ENCODE measurements at regions not wholly inside any gene's neighbourhood (a gene's known extent, or its start where the extent isn't known, plus 50 kb on each side); places are given as distances from the start of the nearest gene placed in this dataset.

GRCh38 chr10:130427216-130427722 lies 291.1 kb downstream of the GLRX3 start:
- TF ChIP-seq CTCF (conservative IDR thresholded peaks at IDR 0.05; ENCODE audit: low read depth, low read length) (no peak), EZH2 (IDR thresholded peaks at IDR 0.05; ENCODE audit: borderline replicate concordance, low read depth, low read length, poor library complexity, severe bottlenecking) (no peak)

All from A673 (cell line).